HG02571 (cell line): ENCODE measurements at regions not wholly inside any gene's neighbourhood (a gene's known extent, or its start where the extent isn't known, plus 50 kb on each side); places are given as distances from the start of the nearest gene placed in this dataset.
"Not testable (repeated sequence)": the region's sequence is repeated elsewhere in the genome, so short reads cannot be mapped to it uniquely, and the experiment has no call there.

Source experiments
- ATAC-seq: cut with Tn5 transposase; IDR thresholded peaks from one replicate; pipeline ENCODE4 v1.9.1; 2021; ENCODE audit warnings: mild to moderate bottlenecking, moderate library complexity; ENCODE audit not compliant: unreplicated experiment

DNA sequence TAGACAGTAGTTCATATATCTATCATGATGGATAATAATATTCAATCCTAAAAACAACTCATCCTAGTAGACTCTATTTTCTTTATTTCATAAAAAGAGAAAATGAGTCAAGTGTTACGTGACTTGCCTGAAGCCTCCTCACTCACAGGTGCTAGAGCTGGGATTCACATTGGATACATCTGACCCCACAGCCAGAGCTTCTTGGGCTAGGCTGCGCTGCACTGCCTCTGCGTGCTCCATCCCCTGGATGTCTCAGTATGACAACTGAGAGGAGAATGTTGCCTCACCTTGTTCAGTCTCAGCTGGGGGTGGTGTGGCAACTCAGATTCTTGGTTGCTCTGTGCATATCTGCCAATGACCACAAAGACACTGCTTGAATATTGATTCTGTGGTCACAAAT, 286.6 kb downstream of the LIG4 start:
- no peak for ATAC-seq

DNA sequence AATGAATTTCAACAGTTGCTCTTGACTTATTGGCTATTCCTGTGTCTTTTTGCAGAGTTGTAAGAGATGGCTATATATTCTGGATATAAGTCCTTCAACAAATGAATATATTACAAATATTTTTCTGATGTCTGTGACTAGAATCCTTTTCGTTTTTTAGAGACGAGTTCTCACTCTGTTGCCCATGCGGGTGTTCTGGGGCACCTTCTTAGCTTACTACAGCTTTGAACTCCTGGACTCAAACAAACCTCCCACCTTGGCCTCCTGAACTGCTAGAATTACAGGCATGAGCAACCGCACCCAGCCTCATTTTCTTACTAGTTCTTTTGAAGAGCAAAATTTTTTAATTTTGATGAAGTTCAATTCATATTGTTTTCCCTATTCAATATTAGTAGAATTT, 287.8 kb downstream of the LIG4 start:
- ATAC-seq = no peak

DNA sequence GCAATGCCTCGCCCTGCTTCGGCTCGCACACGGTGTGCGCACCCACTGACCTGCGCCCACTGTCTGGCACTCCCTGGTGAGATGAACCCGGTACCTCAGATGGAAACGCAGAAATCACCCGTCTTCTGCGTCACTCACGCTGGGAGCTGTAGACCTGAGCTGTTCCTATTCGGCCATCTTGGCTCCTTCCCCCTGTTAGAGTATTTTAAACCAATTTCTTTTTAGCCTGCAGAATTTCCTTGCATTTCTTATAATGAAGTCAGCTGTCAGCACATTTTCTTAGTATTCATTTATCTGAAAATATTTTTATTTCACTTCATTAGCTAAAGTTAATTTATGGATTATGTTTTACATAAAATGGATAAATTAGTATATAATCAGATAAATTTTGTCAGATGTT, 288.8 kb downstream of the LIG4 start:
- not testable (repeated sequence) for ATAC-seq

DNA sequence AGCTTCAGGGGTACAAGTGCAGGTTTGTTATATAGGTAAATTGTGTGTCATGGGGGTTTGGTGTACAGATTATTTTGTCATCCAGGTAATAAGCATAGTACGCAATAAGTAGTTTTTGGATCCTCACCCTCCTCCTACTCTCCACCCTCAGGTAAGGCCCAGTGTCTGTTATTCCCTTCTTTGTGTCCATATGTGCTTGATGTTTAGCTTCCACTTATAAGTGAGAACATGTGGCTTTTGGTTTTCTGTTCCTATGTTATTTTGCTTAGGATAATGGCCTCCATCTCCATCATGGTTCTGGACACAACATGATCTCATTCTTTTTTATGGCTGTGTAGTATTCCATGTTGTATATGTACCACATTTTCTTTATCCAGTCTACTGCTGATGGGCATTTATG, 298.4 kb downstream of the LIG4 start:
- ATAC-seq = not testable (repeated sequence)

DNA sequence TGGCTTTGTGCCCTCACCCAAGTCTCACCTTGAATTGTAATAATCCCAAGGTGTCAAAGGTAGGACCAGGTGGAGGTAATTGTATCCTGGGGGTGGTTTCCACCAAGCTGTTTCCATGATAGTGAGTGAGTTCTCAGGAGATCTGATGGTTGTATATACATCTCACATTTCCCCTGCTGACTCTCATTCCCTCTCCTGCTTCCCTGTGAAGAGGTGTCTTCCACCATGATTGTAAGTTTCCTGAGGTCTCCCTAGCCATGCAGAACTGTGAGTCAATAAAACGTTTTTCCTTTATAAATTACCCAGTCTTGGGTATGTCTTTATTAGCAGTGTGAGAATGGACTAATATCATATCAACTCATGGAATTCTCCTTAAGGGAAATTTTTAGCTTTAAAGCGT, 302.6 kb downstream of the LIG4 start:
- no peak for ATAC-seq

DNA sequence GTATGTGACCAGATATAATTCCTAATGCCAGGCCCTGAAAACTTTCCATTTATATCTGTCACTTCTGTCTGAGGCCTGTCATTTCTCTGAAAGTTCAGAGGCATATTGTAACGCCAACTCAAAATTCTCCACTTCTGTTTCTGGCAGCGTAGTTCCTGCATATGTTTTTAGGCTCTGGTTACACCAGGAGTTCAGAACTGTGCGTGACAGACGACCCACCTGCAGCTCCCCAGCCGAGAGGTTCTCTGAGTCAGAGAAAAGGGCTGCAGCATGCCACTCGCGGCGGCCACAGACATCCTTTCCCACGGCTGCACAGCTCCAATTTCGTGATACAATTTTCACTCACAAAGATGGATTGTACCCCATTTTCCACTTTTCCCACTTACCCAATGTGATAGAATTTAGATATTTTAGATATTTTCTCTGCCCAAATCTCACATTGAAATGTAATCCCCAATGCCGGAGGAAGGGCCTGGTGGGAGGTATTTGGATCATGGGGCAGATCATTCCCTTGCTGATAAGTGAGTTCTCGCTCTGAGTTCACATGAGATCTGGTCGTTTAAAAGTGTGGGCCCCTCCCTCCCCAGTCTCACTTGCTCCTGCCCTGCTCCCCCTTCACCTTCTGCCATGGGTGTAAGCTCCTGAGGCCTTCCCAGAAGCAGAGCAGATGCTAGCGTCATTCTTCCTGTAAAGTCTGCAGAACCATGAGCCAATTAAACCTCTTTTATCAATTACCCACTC, 308.1 kb downstream of the LIG4 start:
- no peak for ATAC-seq

DNA sequence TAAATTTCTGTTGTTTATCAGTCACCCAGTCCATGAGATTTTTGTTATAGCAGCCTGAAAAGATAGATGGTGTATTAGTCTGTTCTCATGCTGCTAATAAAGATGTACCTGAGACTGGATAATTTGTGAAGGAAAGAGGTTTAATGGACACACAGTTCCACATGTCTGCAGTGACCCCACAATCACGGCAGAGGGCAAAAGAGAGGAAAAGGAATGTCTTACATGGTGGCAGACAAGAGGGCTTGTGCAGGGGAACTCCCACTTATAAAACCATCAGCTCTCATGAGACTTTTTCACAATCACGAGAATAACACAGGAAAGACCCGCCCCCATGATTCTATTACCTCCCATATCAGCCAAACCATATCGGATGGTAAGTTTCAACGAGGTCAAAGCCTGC, 309.2 kb downstream of the LIG4 start:
- ATAC-seq = no peak

DNA sequence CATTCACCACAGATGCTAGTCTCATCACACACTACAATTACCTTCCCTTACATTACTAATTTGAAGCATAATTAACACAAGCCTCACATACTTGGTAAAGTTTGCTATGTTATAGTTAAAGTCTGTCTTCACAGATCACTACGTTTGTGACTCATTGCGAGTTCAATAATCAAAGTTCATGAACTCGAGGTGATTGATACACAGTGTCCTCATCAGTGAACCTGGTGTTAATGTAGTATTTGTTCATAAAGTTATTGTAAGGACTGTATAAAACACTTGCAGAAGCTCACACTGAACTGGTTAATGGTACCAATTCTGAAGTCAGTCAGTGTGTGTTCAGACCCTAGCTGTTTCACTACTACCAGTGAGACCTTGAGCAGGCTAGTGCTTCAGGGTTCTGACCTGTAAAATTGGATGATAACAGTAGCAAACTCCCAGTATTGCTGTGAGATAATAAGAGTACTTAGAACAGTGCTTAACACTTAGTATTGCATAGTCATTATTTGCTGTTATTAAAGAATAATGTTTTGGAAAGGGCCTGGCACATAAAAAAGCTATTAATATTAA, 313.3 kb downstream of the LIG4 start:
- ATAC-seq = no peak

DNA sequence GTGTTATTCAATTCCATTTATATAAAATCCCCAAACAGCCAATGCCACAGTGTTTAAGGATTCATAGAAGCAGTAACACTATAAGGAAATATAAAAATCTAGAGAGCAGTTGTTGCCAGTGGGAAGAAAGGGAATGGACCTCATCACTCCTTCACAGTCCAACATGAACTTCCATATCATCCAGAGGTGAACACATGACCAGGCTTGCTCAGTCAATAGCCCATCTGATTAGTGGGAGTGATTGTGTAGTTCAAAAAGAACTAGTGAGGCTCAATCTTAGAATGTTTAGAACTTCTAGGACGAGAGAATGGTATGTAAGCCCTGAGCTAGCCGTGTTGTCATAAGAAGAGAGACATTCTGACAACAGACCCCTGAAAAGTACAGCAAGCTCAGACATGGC, 314.1 kb downstream of the LIG4 start:
- no peak for ATAC-seq

DNA sequence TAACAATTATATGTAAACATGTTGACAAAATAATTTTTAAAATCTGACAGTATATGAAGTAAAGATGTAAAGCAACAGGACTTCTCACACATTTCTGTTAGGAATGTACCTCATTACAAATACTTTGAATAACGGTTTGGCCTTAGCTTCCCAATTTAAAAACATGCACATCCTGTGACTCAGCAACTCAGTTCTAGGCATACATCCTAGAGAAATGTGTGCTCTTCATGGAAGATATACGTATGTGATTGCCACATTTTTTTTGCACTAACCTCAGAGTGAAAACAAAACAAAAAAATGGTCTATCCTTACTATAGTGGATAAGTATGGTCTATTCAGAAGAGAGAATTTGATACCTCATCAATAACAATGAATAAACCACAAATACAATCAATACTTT, 314.6 kb downstream of the LIG4 start:
- no peak for ATAC-seq

DNA sequence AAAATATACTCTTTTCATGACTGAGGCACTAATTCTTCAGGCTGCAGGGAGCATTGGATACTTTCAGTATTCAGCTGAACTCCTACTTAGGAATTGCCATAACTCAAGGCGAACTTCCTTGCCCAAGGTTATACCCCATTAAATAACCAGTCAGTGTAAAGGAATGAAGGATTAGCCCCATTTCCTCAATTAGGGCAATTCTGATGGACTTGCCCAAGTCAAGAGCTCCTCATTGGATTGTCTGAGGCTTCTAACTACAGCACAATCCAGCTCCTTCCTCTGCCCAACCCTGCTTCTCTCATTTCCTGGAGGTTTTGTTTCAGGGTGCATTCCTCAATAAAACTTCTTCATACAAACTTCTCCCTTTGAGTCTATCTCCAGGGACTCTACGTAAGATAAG, 329.2 kb downstream of the LIG4 start:
- ATAC-seq = no peak

DNA sequence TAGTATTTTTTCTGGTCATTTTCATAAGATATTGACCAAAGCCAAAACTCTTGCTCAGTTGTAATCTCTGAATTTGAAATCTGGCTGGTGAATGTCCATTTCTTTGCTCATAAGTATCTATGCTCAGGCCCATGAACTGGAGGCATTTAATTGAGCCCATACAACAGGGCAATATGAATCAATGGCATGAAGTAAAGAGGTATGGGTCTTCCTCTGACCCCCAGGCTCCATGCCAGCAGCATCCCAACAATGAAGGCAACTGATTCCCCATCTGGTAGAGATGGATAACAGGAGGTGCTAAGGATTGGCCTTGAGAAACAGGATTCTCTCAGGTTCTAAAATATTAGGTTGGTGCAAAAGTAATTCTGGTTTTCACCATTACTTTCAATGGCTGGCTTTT, 330.8 kb downstream of the LIG4 start:
- no peak for ATAC-seq

DNA sequence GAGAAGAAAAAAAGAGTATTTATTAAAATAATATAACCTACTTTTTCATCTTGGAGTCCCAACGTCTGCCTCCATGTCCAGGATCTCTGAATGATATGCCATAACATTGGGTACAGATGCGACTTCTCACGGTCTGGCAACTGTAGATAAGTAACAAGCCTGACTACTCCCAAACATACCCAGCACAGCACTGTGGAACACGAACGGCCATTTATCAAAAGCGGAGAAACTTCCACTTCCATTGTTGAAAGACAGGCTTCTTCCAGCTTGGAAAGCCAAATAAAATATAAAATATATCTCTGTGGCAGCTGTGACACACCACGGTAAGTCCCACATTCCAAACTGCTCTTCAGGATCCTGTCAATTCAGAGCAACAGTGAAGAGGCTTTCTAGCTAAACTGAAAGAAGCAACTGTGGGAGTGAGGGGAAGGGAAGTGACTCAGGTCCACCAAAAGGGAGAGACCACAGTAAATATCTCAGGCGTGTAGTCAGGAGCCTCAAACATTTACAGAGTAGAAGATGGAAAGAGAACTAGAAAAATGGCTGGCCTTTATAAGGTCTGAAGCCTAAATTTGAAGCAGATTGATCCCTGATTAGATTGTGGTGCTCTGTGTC, 331.7 kb downstream of the LIG4 start:
- ATAC-seq = no peak

DNA sequence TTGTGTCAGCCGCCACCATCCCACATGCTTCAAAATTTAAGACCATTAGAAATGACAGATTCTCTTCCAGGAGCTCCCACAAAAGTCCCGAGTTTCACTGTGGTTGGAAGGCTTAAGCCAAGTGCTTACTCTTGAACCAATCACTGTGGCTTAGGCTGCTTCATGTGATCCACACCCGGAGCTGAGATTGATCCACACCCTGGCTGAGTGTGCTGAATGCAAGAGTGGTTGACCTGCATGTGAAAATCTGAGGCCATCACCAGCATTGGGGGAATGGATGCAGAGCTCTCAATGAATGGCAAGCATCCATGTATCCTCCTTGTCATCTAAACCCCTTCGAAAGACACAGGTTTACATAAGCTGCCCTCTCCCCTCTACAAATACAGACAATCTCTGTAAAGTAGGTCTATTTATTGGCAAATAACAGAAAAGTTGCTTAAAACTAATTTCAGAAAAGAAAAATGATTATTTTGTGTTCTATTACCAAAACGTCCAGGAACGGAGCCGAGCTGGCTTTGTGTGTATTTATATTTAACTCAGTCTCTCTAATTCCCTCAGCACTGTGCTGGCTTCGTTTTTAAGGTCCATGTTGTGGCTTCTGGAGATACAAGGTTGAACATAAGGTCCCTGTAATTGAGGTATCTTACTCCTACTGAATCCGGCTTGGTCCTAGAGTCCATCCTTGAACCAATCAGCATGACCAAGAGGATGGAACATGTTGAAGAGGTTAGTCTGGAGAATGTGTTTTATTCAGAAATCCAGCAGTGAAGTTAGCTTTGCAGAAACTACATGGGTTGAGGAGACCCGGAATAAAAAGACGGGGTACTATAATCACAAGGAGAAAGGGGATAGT, 332.4 kb downstream of the LIG4 start:
- no peak for ATAC-seq

DNA sequence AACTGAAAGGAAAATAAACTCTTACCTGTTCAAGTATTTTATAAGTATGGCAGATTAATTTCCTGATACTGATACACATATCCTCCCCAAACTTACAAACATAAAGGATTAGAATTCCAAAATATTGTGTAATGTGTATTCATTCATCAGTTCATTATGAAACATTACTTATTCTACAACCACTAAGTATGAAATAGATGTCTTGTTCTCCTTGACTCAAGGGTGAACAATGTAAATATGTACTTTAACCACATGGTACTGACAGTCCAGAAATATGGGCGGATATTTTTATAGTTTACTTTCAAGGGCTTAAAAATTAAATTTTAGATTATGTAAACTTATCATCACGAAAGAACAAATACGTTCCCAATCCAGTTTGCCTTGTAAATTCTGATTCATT, 334.0 kb downstream of the LIG4 start:
- no peak for ATAC-seq

DNA sequence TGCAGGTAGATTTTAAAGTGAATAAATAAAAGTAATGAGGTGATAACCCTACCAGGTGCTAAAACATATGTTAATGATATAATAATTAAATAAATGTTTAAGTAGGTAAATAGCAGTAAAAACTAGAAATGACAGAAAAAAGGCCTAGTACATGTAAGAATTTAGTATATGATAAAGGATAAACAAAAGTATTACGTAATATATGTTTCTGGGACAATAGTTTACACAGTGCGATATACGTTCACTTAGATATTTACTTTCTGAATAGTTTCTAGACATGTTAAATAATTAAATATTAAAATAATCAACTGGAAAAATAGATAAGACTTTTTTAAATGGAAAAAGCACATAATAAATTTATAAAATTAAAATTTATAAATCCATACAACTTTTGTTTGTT, 340.9 kb downstream of the LIG4 start:
- no peak for ATAC-seq

DNA sequence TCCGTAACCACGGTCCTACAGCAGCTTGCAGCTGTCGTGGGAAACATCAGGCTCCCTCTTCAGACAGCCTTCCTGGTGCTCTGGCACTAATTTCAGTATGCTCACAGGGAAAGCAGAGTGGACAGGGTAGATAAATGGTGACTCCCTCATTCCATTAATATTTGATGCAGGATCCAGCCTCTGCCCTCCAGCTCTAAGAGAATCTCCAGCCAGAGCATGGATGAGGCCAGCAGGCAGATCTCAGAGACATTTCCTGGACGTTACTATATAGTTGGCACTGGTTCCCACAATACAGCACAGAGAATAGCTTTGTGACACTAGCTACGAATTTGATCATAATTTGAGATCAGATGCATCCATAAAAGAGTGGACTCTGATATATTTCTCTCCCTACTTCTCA, 341.4 kb downstream of the LIG4 start:
- no peak for ATAC-seq

DNA sequence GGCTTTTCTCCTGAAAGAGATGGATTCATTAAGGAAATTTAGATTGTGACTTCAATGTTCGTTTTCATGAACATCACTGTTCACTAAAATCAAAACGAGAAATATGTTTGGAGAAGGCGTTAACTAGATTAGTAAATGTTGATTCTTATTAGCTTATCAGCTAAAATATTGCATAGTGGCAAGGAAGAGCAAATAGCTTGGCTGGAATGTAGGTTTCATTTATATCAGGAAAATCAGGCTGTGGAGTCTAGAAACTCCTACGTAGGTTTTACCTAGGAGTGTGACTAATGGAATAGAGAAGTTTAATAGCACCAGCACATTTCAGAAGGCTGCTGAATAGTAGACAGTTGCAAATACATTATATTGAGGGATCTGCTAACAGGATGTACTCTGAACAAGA, 344.9 kb downstream of the LIG4 start:
- ATAC-seq = no peak

DNA sequence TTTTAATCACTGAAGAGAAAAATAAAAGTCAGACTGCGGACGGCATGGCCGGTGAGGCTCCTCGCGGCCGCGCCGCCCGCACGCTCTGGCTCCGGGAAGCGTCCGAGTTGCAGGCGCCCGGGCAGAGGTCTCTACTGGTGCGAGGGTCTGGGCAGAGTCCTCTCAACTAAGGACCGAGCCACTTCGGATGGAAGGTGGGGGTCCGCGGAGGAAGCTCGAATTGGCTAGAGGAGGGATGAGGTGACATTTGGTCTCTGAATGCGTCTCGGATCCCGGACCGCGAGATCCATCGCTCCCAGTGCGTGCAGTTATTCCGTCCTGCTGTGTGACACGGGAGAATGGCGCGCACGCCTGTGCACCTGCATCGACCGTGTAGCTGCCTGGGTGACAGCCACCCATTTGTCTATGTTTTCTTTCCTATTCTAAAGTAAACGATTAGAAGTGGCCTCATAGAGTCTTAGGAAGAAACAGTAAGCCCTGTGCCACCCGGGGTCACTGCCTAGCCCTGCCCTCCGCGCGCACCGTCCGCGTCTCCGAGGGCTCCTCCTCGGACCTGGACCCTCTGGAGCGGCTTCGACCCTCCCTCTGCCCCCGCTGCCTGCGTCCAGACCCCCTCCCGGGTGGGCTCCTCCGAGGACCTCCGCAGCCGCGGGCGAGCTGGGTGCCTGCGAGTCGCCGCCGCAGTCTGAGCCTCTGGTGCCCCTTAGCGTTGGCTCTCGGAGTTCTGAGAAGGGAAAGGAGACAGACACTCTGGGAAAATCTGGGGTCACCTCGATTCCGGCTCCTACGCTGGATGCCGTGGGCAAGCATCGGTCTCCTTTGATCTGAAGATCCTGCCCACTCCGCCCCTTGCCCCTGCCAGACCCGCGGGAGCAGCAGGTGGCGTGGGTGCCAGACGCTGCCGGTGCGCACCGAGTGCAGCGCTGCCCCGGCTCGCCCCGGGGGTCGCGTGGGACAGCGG, 347.4 kb downstream of the LIG4 start:
- no peak for ATAC-seq

DNA sequence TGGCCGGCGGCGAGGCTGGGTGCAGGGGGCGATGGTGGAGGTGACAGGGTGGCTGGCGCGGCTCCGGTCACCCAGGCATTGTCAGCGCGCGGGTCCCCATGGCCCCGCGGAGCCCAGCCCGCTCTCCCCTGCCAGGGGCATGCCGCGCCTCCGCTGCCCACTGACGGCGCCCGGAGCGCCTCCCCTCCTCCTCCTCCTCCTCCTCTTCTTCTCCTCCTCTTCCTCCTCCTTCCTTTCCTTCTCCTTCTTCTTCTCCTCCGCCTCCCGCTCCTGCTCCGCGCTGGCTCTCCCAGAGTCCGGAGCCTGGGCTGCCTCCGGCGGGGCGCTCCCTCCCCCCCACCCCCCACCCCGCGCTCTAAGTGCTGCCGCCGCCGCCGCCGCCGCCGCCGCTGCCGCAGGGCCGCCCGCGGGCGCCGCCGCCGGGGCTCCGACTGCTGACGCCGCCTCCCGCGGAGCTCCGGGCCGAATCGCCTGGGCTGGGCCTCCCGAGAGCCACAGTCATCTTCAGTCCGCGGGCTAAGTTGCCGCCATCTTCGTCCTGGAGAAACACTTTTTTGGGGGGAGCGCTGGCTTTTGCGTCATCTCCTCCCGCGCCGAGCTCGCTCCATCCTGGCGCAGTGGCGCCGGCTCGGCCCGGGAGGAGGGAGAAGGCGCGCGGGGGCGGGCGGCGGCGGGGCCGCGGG, 348.3 kb downstream of the LIG4 start:
- no peak for ATAC-seq
